ENCODE measurements at regions not wholly inside any gene's neighbourhood (a gene's known extent, or its start where the extent isn't known, plus 50 kb on each side); places are given as distances from the start of the nearest gene placed in this dataset.

DNA sequence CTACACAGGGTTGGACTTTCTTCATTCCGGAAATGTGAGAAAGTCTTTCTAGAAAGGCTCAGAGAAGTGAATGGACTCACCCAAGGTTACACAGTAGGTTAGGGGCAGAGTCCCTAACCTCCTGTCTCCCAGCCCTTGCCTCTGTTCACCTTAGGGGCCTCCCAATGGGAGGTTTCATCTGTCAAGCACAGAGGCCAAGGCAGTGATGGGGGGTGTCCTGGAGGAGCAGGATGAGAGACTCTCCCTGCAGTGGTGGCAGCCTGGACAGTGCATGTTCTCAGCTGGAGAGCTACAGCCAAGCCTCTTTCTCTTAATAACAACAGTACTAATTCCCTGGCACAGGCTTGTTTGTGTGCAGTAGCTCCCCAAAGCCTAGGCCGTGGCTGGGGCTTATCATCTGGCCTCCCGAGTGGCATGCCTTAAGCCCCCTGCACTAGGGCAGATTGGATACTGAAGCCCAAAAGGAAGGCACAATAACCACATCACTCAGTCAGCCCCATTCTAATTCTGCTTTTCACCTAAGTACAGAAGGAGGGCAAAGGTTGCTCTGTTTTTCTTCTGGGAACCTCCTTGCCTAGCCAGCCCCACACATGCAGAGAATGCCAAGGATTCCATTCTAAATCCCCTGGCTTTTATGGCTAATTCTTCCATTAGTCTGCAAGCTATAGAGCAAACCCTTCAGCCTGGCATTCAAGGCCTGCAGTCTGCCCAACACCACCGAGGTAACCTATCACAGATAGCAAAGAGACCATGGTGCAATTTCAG is 50.2 kb upstream of the XPA start:
- Histone ChIP-seq H2AFZ (ENCODE audit: low read depth) (no peak overlapping the region), H3K27ac (ENCODE audit: low read depth in 2 of 2, low read length in 1 of 2) (no peak overlapping the region), H3K9me2 (no peaks in the 10 kb centered on the region), H3K9me3 (no peaks in the 10 kb centered on the region), H3K27me3 (ENCODE audit: insufficient read depth) (no peaks in the 10 kb centered on the region; the same call in 1 of the 2 replicates), H3F3A (replicated peaks; ENCODE audit: insufficient read depth) (no peaks in the 10 kb centered on the region), H3K9ac (no peak overlapping the region), H3K36me3 (replicated peaks in 1 of 2; ENCODE audit: control insufficient read depth in 1 of 2, insufficient read depth in 2 of 2, low read length in 1 of 2) (no peaks in the 10 kb centered on the region), H4K20me1 (ENCODE audit: insufficient read depth) (no peaks in the 10 kb centered on the region), H3K79me2 (ENCODE audit: insufficient read depth) (no peaks in the 10 kb centered on the region), H3K4me2 (no peak overlapping the region), H3K4me3 (ENCODE audit: low read depth in 2 of 2, low read length in 1 of 2) (no peak overlapping the region), H3K4me1 (ENCODE audit: control insufficient read depth in 1 of 2, insufficient read depth in 2 of 2, low read depth in 1 of 2, low read length in 1 of 2) (no peaks in the 10 kb centered on the region)
- POLR2A ChIA-PET, result no interaction called here
- TF ChIP-seq POLR2AphosphoS5 (IDR thresholded peaks at IDR 0.05; ENCODE audit: low read depth, low read length), result no peak
- TF ChIP-seq, protein P1, sequence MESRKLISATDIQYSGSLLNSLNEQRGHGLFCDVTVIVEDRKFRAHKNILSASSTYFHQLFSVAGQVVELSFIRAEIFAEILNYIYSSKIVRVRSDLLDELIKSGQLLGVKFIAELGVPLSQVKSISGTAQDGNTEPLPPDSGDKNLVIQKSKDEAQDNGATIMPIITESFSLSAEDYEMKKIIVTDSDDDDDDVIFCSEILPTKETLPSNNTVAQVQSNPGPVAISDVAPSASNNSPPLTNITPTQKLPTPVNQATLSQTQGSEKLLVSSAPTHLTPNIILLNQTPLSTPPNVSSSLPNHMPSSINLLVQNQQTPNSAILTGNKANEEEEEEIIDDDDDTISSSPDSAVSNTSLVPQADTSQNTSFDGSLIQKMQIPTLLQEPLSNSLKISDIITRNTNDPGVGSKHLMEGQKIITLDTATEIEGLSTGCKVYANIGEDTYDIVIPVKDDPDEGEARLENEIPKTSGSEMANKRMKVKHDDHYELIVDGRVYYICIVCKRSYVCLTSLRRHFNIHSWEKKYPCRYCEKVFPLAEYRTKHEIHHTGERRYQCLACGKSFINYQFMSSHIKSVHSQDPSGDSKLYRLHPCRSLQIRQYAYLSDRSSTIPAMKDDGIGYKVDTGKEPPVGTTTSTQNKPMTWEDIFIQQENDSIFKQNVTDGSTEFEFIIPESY (IDR thresholded peaks at IDR 0.05; ENCODE audit: borderline replicate concordance, low read depth), result no peak
- TF ChIP-seq JUND (IDR thresholded peaks at IDR 0.05), result no peak
- no peak for TF ChIP-seq MEF2A (IDR thresholded peaks at IDR 0.05; ENCODE audit: borderline replicate concordance, low read depth)
- no peak for TF ChIP-seq SIN3A (IDR thresholded peaks at IDR 0.05; ENCODE audit: borderline replicate concordance, low read depth, low read length)
- TF ChIP-seq RAD21 (IDR thresholded peaks at IDR 0.05; ENCODE audit: low read length), result no peak
- TF ChIP-seq, protein P2, sequence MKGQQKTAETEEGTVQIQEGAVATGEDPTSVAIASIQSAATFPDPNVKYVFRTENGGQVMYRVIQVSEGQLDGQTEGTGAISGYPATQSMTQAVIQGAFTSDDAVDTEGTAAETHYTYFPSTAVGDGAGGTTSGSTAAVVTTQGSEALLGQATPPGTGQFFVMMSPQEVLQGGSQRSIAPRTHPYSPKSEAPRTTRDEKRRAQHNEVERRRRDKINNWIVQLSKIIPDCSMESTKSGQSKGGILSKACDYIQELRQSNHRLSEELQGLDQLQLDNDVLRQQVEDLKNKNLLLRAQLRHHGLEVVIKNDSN (IDR thresholded peaks at IDR 0.05; ENCODE audit: borderline replicate concordance, low read depth), result no peak
- TF ChIP-seq, protein P3, sequence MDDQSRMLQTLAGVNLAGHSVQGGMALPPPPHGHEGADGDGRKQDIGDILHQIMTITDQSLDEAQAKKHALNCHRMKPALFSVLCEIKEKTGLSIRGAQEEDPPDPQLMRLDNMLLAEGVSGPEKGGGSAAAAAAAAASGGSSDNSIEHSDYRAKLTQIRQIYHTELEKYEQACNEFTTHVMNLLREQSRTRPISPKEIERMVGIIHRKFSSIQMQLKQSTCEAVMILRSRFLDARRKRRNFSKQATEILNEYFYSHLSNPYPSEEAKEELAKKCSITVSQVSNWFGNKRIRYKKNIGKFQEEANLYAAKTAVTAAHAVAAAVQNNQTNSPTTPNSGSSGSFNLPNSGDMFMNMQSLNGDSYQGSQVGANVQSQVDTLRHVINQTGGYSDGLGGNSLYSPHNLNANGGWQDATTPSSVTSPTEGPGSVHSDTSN (IDR thresholded peaks at IDR 0.05), result no peak
- TF ChIP-seq, protein P4, sequence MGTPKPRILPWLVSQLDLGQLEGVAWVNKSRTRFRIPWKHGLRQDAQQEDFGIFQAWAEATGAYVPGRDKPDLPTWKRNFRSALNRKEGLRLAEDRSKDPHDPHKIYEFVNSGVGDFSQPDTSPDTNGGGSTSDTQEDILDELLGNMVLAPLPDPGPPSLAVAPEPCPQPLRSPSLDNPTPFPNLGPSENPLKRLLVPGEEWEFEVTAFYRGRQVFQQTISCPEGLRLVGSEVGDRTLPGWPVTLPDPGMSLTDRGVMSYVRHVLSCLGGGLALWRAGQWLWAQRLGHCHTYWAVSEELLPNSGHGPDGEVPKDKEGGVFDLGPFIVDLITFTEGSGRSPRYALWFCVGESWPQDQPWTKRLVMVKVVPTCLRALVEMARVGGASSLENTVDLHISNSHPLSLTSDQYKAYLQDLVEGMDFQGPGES (IDR thresholded peaks at IDR 0.05; ENCODE audit: low read depth, low read length), result no peak
- TF ChIP-seq, protein P5, sequence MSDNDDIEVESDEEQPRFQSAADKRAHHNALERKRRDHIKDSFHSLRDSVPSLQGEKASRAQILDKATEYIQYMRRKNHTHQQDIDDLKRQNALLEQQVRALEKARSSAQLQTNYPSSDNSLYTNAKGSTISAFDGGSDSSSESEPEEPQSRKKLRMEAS (IDR thresholded peaks at IDR 0.05; ENCODE audit: low read depth), result no peak
- TF ChIP-seq RXRA (IDR thresholded peaks at IDR 0.05; ENCODE audit: borderline replicate concordance, low read depth), result no peak
- no peak for TF ChIP-seq GABPA (IDR thresholded peaks at IDR 0.05; ENCODE audit: low read depth)
- TF ChIP-seq, protein P6, sequence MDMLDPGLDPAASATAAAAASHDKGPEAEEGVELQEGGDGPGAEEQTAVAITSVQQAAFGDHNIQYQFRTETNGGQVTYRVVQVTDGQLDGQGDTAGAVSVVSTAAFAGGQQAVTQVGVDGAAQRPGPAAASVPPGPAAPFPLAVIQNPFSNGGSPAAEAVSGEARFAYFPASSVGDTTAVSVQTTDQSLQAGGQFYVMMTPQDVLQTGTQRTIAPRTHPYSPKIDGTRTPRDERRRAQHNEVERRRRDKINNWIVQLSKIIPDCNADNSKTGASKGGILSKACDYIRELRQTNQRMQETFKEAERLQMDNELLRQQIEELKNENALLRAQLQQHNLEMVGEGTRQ (IDR thresholded peaks at IDR 0.05; ENCODE audit: borderline replicate concordance, low read depth, low read length), result no peak
- CTCF ChIA-PET, result no interaction called here
- 32% methylated on average over 4 of the region's 4 CpGs for WGBS (ENCODE audit: low lambda C conversion rate)
- DNase-seq, result no peak

Data from SK-N-SH (cell line).